IMR-90 (cell line): ENCODE measurements at regions not wholly inside any gene's neighbourhood (a gene's known extent, or its start where the extent isn't known, plus 50 kb on each side); places are given as distances from the start of the nearest gene placed in this dataset.

ENCODE experiments used
- ATAC-seq: fragments of 200-7000 bp; cut with Tn5 transposase; 2 replicates; pipeline ENCODE4 v1.9.1; 2020; ENCODE audit warnings: low read depth, mild to moderate bottlenecking, moderate library complexity
- BruUV-seq: library from RNA; stranded (reverse); fragments of 400-500 nt; replicated peaks from 2 replicates; lab custom pipeline; 2021; lab: Mats Ljungman, UMichigan
- CTCF ChIA-PET: fragments of 300-600 bp; formaldehyde crosslinking; extraction: SDS; loops from one replicate; lab custom pipeline; 2021; ENCODE audit warnings: antibody characterized with exemption; lab: Yijun Ruan, JAX
- POLR2A ChIA-PET: fragments of 300-600 bp; sonication (Branson Sonifier 250); formaldehyde crosslinking; loops from one replicate; lab custom pipeline; 2022; ENCODE audit warnings: antibody characterized with exemption; ENCODE audit not compliant: unreplicated experiment; lab: Charles Lee
- DNase-seq: peaks from one replicate; pipeline ENCODE4 v3.0.0; 2013
- H2AFZ ChIP-seq: replicated peaks from 2 replicates; pipeline ENCODE3; 2013; ENCODE audit warnings: low read length, mild to moderate bottlenecking; ENCODE audit not compliant: poor library complexity
- H2AK5ac ChIP-seq: 2 replicates; pipeline ENCODE4 v1.6.1; 2013; ENCODE audit warnings: low read depth, low read length, inconsistent platforms
- H2AK9ac ChIP-seq: replicated peaks from 2 replicates; pipeline ENCODE3; 2013; ENCODE audit warnings: mild to moderate bottlenecking, low read depth, low read length, moderate library complexity; ENCODE audit not compliant: poor library complexity
- H2BK120ac ChIP-seq: 2 replicates; pipeline ENCODE4 v1.6.1; 2013; ENCODE audit warnings: low read depth, low read length, inconsistent platforms
- H2BK15ac ChIP-seq: 3 replicates; pipeline ENCODE4 v1.6.1; 2013; ENCODE audit warnings: low read depth, low read length, inconsistent platforms
- H2BK20ac ChIP-seq: 2 replicates; pipeline ENCODE4 v1.6.1; 2013; ENCODE audit warnings: low read depth, mild to moderate bottlenecking, inconsistent platforms, low read length, moderate library complexity
- H2BK5ac ChIP-seq: 2 replicates; pipeline ENCODE4 v1.6.1; 2013; ENCODE audit warnings: mild to moderate bottlenecking, low read depth, low read length, inconsistent platforms; ENCODE audit not compliant: poor library complexity, severe bottlenecking
- H3K14ac ChIP-seq: replicated peaks from 2 replicates; pipeline ENCODE4 v1.6.1; 2013; ENCODE audit warnings: low read depth, low read length, inconsistent platforms
- H3K18ac ChIP-seq: 2 replicates; pipeline ENCODE4 v1.6.1; 2013; ENCODE audit warnings: low read depth, low read length, control low read depth
- H3K23ac ChIP-seq: 2 replicates; pipeline ENCODE4 v1.6.1; 2013; ENCODE audit warnings: low read depth, low read length, inconsistent platforms
- H3K27ac ChIP-seq: 2 replicates; pipeline ENCODE4 v1.5.1; 2013; ENCODE audit warnings: mild to moderate bottlenecking, control low read depth, low read length; ENCODE audit not compliant: insufficient read depth
- H3K27me3 ChIP-seq: 2 replicates; pipeline ENCODE4 v1.6.1; 2013; ENCODE audit warnings: low read length; ENCODE audit not compliant: control insufficient read depth, insufficient read depth
- H3K36me3 ChIP-seq: 2 replicates; pipeline ENCODE4 v1.6.1; 2013; ENCODE audit warnings: low read length, mixed read lengths; ENCODE audit not compliant: control insufficient read depth, insufficient read depth
- H3K4ac ChIP-seq: 2 replicates; pipeline ENCODE4 v1.6.1; 2013; ENCODE audit warnings: low read depth, low read length, inconsistent platforms
- H3K4me1 ChIP-seq: 2 replicates; pipeline ENCODE4 v1.6.1; 2013; ENCODE audit warnings: low read length, mixed read lengths; ENCODE audit not compliant: control insufficient read depth, insufficient read depth
- H3K4me2 ChIP-seq: 2 replicates; pipeline ENCODE4 v1.6.1; 2013; ENCODE audit warnings: low read depth, mild to moderate bottlenecking, control low read depth, low read length, moderate library complexity
- H3K4me3 ChIP-seq: 2 replicates; pipeline ENCODE4 v1.5.1; 2013; ENCODE audit warnings: low read depth, mild to moderate bottlenecking, control low read depth, low read length, moderate library complexity; ENCODE audit not compliant: insufficient read depth
- H3K56ac ChIP-seq: 2 replicates; pipeline ENCODE4 v1.6.1; 2013; ENCODE audit warnings: low read length, inconsistent platforms; ENCODE audit not compliant: insufficient read depth; ENCODE audit errors: extremely low read depth
- H3K79me1 ChIP-seq, 2 experiments: 2 replicates each; pipeline ENCODE4 v1.6.1; 2013; ENCODE audit warnings: low read length in 2 of 2, inconsistent platforms in 1 of 2, low read depth in 1 of 2
- H3K9ac ChIP-seq: 2 replicates; pipeline ENCODE4 v1.6.1; 2013; ENCODE audit warnings: low read depth, low read length, control low read depth
- H3K9me1 ChIP-seq: 2 replicates; pipeline ENCODE4 v1.6.1; 2013; ENCODE audit warnings: low read length, inconsistent platforms; ENCODE audit not compliant: insufficient read depth
- H3K9me3 ChIP-seq: 2 replicates; pipeline ENCODE4 v1.6.1; 2013; ENCODE audit warnings: low read length; ENCODE audit not compliant: control insufficient read depth, insufficient read depth
- H4K20me1 ChIP-seq: 2 replicates; pipeline ENCODE4 v1.6.1; 2013; ENCODE audit warnings: low read length, inconsistent platforms; ENCODE audit not compliant: insufficient read depth
- H4K5ac ChIP-seq: 2 replicates; pipeline ENCODE4 v1.6.1; 2013; ENCODE audit warnings: mild to moderate bottlenecking, low read depth, low read length, control low read depth
- H4K8ac ChIP-seq, 2 experiments: 2 replicates each; pipeline ENCODE4 v1.6.1; 2013; ENCODE audit warnings: low read depth in 2 of 2, low read length in 2 of 2, control low read depth in 1 of 2, inconsistent platforms in 1 of 2
- H4K91ac ChIP-seq: 2 replicates; pipeline ENCODE4 v1.6.1; 2013; ENCODE audit warnings: low read depth, low read length, inconsistent platforms; ENCODE audit not compliant: insufficient read depth
- CHD1 ChIP-seq: IDR thresholded peaks from 2 replicates; pipeline ENCODE4 v1.6.1; 2012; ENCODE audit warnings: low read depth, low read length, improper control_type of control experiment
- MXI1 ChIP-seq: IDR thresholded peaks from 2 replicates; pipeline ENCODE4 v1.6.1; 2012; ENCODE audit warnings: low read depth, mild to moderate bottlenecking, low read length, moderate library complexity, borderline replicate concordance
- NFE2L2 ChIP-seq: fragments of 150-350 bp; IDR thresholded peaks from 2 replicates; pipeline ENCODE4 v1.6.1; 2016; ENCODE audit warnings: low read depth, mild to moderate bottlenecking, low read length
- RFX5 ChIP-seq: IDR thresholded peaks from 2 replicates; pipeline ENCODE4 v1.8.0; 2012; ENCODE audit warnings: low read depth, mild to moderate bottlenecking, low read length, moderate library complexity
- WGBS, 2 experiments: methylation state at CpG; one replicate each; pipeline versions ENCODE4 v1.1.5 to v1.1.7; 2013; ENCODE audit warnings: missing lambda C conversion rate in 2 of 2; ENCODE audit not compliant: insufficient read length in 1 of 2; ENCODE audit errors: extremely low coverage in 2 of 2; 5-methylcytosine and 5-hydroxymethylcytosine counted together
- dilution Hi-C: fragments of 300-500 bp; cut with HindIII; formaldehyde crosslinking; loops from one replicate; pipeline ENCODE4 v1.14.3; 2018; ENCODE audit warnings: low sequenced_read_pairs; ENCODE audit not compliant: unreplicated experiment
- in situ Hi-C: fragments of 300-500 bp; cut with MboI; formaldehyde crosslinking; loops from 3 replicates; pipeline ENCODE4 v1.14.3; 2019; ENCODE audit warnings: low sequenced_read_pairs, inconsistent platforms, mixed read lengths
- intact Hi-C: fragments of 100-400 bp; cut with micrococcal nuclease; formaldehyde crosslinking; loops from 2 replicates; pipeline ENCODE4 v1.10.0; 2022

GRCh38 chr3:103371411-103371810 is 936.6 kb downstream of the ZPLD1 start:
- no peaks in the 10 kb centered on the region for H3K27me3 ChIP-seq
- H3K4me1 ChIP-seq, result no peaks in the 10 kb centered on the region
- H2AK9ac ChIP-seq, result no peak overlapping the region
- H2AFZ ChIP-seq, result no peak overlapping the region
- DNase-seq, result no peak
- no peak overlapping the region for H3K4me3 ChIP-seq
- intact Hi-C loops, result no loop called here
- no peaks in the 10 kb centered on the region for H3K9me3 ChIP-seq
- no peak overlapping the region for H2BK120ac ChIP-seq
- dilution Hi-C loops, result no loop called here
- no peak overlapping the region for H2BK20ac ChIP-seq
- in situ Hi-C loops, result no loop called here
- POLR2A ChIA-PET, result no interaction called here
- no peak overlapping the region for H4K5ac ChIP-seq
- no peak overlapping the region for H3K23ac ChIP-seq
- H3K4ac ChIP-seq, result no peak overlapping the region
- H3K4me2 ChIP-seq, result no peak overlapping the region
- CTCF ChIA-PET, result interaction anchor here (0.8 kb wide), 1 partner anchor 17 kb away, joined by 4 read pairs; no protein-coding TSS in a partner anchor
- no peaks in the 10 kb centered on the region for H3K9me1 ChIP-seq
- no peaks in the 10 kb centered on the region for H4K20me1 ChIP-seq
- WGBS, 2 experiments, result no CpG with 5 or more reads among the region's 1 CpG
- no peak overlapping the region for H4K91ac ChIP-seq
- H2BK15ac ChIP-seq, result no peak overlapping the region
- no peaks in the 10 kb centered on the region for H3K36me3 ChIP-seq
- no peak for ATAC-seq
- no peak overlapping the region for H3K9ac ChIP-seq
- no peak overlapping the region for H3K56ac ChIP-seq
- no peak overlapping the region for H3K27ac ChIP-seq
- H3K79me1 ChIP-seq, result no peaks in the 10 kb centered on the region
- no peak overlapping the region for H2BK5ac ChIP-seq
- H4K8ac ChIP-seq, result no peak overlapping the region
- no peak overlapping the region for H2AK5ac ChIP-seq
- no peak overlapping the region for H3K14ac ChIP-seq
- no peak for TF ChIP-seq MXI1
- no peak for TF ChIP-seq NFE2L2
- TF ChIP-seq CHD1, result no peak
- TF ChIP-seq RFX5, result no peak
- H3K18ac ChIP-seq, result no peak overlapping the region
- BruUV-seq, result no TSS peak
